H1 (cell line): ENCODE measurements at regions not wholly inside any gene's neighbourhood (a gene's known extent, or its start where the extent isn't known, plus 50 kb on each side); places are given as distances from the start of the nearest gene placed in this dataset.

ENCODE experiments used
- CTCF ChIA-PET: fragments of 300-600 bp; sonication (Branson Sonifier 250); formaldehyde crosslinking; loops from one replicate; lab custom pipeline; 2021; ENCODE audit not compliant: partially characterized antibody; lab: Charles Lee
- POLR2A ChIA-PET: fragments of 300-600 bp; sonication (Branson Sonifier 250); formaldehyde crosslinking; loops from one replicate; lab custom pipeline; 2021; ENCODE audit warnings: inconsistent platforms; ENCODE audit not compliant: partially characterized antibody; lab: Charles Lee
- DNase-seq, 2 experiments: peaks; one replicate each; pipeline versions ENCODE4 v3.0.0 to v3.0.0-alpha.2; 2010 to 2022; ENCODE audit warnings: low spot score in 2 of 2, low read depth in 1 of 2, mixed read lengths in 1 of 2
- FAIRE-seq: peaks from 2 replicates; lab custom pipeline; 2011; peaks lifted over from hg19 to GRCh38; lab: Jason Lieb, UNC
- H2AFZ ChIP-seq: 2 replicates; pipeline ENCODE4 v1.8.1; 2012; ENCODE audit warnings: low read length, inconsistent platforms
- H2AK5ac ChIP-seq: 2 replicates; pipeline ENCODE4 v1.6.1; 2013; ENCODE audit warnings: low read depth, low read length
- H2BK120ac ChIP-seq: replicated peaks from 2 replicates; pipeline ENCODE3; 2013; ENCODE audit warnings: low read depth, low read length, inconsistent platforms
- H2BK12ac ChIP-seq: 2 replicates; pipeline ENCODE4 v1.6.1; 2013; ENCODE audit warnings: low read depth, low read length
- H2BK15ac ChIP-seq: 2 replicates; pipeline ENCODE4 v1.6.1; 2013; ENCODE audit warnings: low read length
- H2BK20ac ChIP-seq: 2 replicates; pipeline ENCODE4 v1.6.1; 2013; ENCODE audit warnings: low read length
- H2BK5ac ChIP-seq: 2 replicates; pipeline ENCODE4 v1.6.1; 2013; ENCODE audit warnings: low read depth, low read length
- H3K14ac ChIP-seq: 2 replicates; pipeline ENCODE4 v1.6.1; 2013; ENCODE audit warnings: inconsistent platforms; ENCODE audit not compliant: insufficient read length
- H3K18ac ChIP-seq: 2 replicates; pipeline ENCODE4 v1.6.1; 2013; ENCODE audit warnings: low read length; ENCODE audit errors: extremely low read depth
- H3K23ac ChIP-seq: 2 replicates; pipeline ENCODE4 v1.6.1; 2013; ENCODE audit warnings: inconsistent platforms; ENCODE audit not compliant: insufficient read length
- H3K23me2 ChIP-seq: 2 replicates; pipeline ENCODE4 v1.6.1; 2013; ENCODE audit warnings: low read depth, low read length
- H3K27ac ChIP-seq: 2 replicates; pipeline ENCODE4 v1.6.1; 2011; ENCODE audit warnings: low read depth, low read length, inconsistent platforms
- H3K27me3 ChIP-seq, 4 experiments: replicated peaks in 1 of 4; 1 replicate in 1 of 4; 2 replicates in 3 of 4; pipeline versions ENCODE4 v1.6.1 to v1.8.1; 2011 to 2013; ENCODE audit warnings: low read length in 3 of 4, mild to moderate bottlenecking in 3 of 4, inconsistent platforms in 2 of 4, mixed read lengths in 2 of 4, moderate library complexity in 1 of 4; ENCODE audit not compliant: control insufficient read depth in 3 of 4, insufficient read depth in 3 of 4; ENCODE audit errors: extremely low read depth in 1 of 4
- H3K36me3 ChIP-seq, 4 experiments: 2 replicates each; pipeline versions ENCODE4 v1.6.1 to v1.8.1; 2011 to 2013; ENCODE audit warnings: mild to moderate bottlenecking in 4 of 4, low read length in 3 of 4, moderate library complexity in 2 of 4, control low read depth in 1 of 4, inconsistent platforms in 1 of 4; ENCODE audit not compliant: insufficient read depth in 4 of 4, control insufficient read depth in 2 of 4
- H3K4ac ChIP-seq: replicated peaks from 2 replicates; pipeline ENCODE3; 2013; ENCODE audit warnings: low read length, low read depth, mixed read lengths, inconsistent platforms; ENCODE audit not compliant: insufficient read length
- H3K4me1 ChIP-seq, 4 experiments: replicated peaks in 1 of 4; 1 replicate in 1 of 4; 2 replicates in 3 of 4; pipeline versions ENCODE4 v1.6.1 to v1.8.1; 2011 to 2013; ENCODE audit warnings: low read length in 3 of 4, inconsistent platforms in 2 of 4, mixed read lengths in 1 of 4; ENCODE audit not compliant: insufficient read depth in 4 of 4, control insufficient read depth in 3 of 4
- H3K4me2 ChIP-seq, 2 experiments: 2 replicates each; pipeline versions ENCODE4 v1.6.1 to v1.8.1; 2011 to 2013; ENCODE audit warnings: low read depth in 2 of 2, low read length in 2 of 2, control low read depth in 1 of 2, inconsistent platforms in 1 of 2, mild to moderate bottlenecking in 1 of 2; ENCODE audit not compliant: insufficient read depth in 1 of 2
- H3K4me3 ChIP-seq, 4 experiments: fragments of 200-600, 300-600 bp in 1 of 4; sonication (generic), shearing (Covaris generic), sonication (Bioruptor Twin) in 1 of 4; 2 replicates each; pipeline versions ENCODE4 v1.5.1 to v1.8.1; 2011 to 2016; ENCODE audit warnings: low read length in 4 of 4, low read depth in 3 of 4, control low read depth in 2 of 4, inconsistent platforms in 2 of 4, mild to moderate bottlenecking in 2 of 4, mixed read lengths in 1 of 4, moderate library complexity in 1 of 4; ENCODE audit not compliant: insufficient read depth in 2 of 4; ENCODE audit errors: extremely low read depth in 1 of 4
- H3K56ac ChIP-seq: replicated peaks from 2 replicates; pipeline ENCODE3; 2013; ENCODE audit warnings: low read depth, mild to moderate bottlenecking, mixed read lengths, low read length, inconsistent platforms; ENCODE audit not compliant: insufficient read length
- H3K79me1 ChIP-seq: 2 replicates; pipeline ENCODE4 v1.6.1; 2013; ENCODE audit warnings: low read depth, low read length, control low read depth
- H3K79me2 ChIP-seq, 2 experiments: 2 replicates each; pipeline versions ENCODE4 v1.6.1 to v1.8.1; 2012 to 2013; ENCODE audit warnings: low read length in 2 of 2, mild to moderate bottlenecking in 2 of 2, inconsistent platforms in 1 of 2; ENCODE audit not compliant: insufficient read depth in 2 of 2, control insufficient read depth in 1 of 2
- H3K9ac ChIP-seq, 4 experiments: replicated peaks in 1 of 4; 1 replicate in 1 of 4; 2 replicates in 3 of 4; pipeline versions ENCODE4 v1.6.1 to v1.8.1; 2011 to 2013; ENCODE audit warnings: low read depth in 3 of 4, low read length in 3 of 4, control low read depth in 2 of 4, mild to moderate bottlenecking in 2 of 4, moderate library complexity in 2 of 4, inconsistent platforms in 1 of 4; ENCODE audit errors: extremely low read depth in 1 of 4
- H3K9me3 ChIP-seq, 2 experiments: 2 replicates each; pipeline versions ENCODE4 v1.6.1 to v1.8.1; 2012 to 2013; ENCODE audit warnings: mild to moderate bottlenecking in 2 of 2, moderate library complexity in 2 of 2, control low read depth in 1 of 2, inconsistent platforms in 1 of 2, low read depth in 1 of 2, low read length in 1 of 2, mixed read lengths in 1 of 2; ENCODE audit not compliant: insufficient read depth in 2 of 2
- H4K20me1 ChIP-seq, 2 experiments: replicated peaks in 1 of 2; 2 replicates each; pipeline versions ENCODE3 to v1.8.1; 2011 to 2013; ENCODE audit warnings: inconsistent platforms in 2 of 2, low read length in 2 of 2, mild to moderate bottlenecking in 1 of 2; ENCODE audit not compliant: insufficient read depth in 2 of 2, control insufficient read depth in 1 of 2
- H4K5ac ChIP-seq: 2 replicates; pipeline ENCODE4 v1.6.1; 2013; ENCODE audit warnings: low read length, low read depth, mixed read lengths, inconsistent platforms; ENCODE audit not compliant: insufficient read length
- H4K8ac ChIP-seq: 2 replicates; pipeline ENCODE4 v1.8.0; 2013; ENCODE audit warnings: mild to moderate bottlenecking, moderate library complexity, low read length, inconsistent platforms; ENCODE audit not compliant: insufficient read depth; ENCODE audit errors: extremely low read depth
- H4K91ac ChIP-seq: replicated peaks from 2 replicates; pipeline ENCODE3; 2013; ENCODE audit warnings: low read length, mixed read lengths, inconsistent platforms; ENCODE audit not compliant: insufficient read length
- SIN3A ChIP-seq, 2 experiments: IDR thresholded peaks in 1 of 2; conservative IDR thresholded peaks in 1 of 2; 2 replicates each; pipeline ENCODE4 v1.6.1; 2011 to 2012; ENCODE audit warnings: low read length in 2 of 2, improper control_type of control experiment in 1 of 2, low read depth in 1 of 2, mild to moderate bottlenecking in 1 of 2
- YY1 ChIP-seq: IDR thresholded peaks from 2 replicates; pipeline ENCODE4 v1.6.1; 2011; ENCODE audit warnings: low read depth, mild to moderate bottlenecking, low read length
- WGBS, 2 experiments: shearing (Covaris generic) in 1 of 2; methylation state at CpG; one replicate each; pipeline versions ENCODE4 v1.1.6 to v1.1.7; 2013 to 2015; ENCODE audit warnings: low lambda C conversion rate in 2 of 2, mixed read lengths in 2 of 2, inconsistent platforms in 1 of 2, low coverage in 1 of 2, missing lambda C conversion rate in 1 of 2; ENCODE audit not compliant: insufficient replicate concordance in 2 of 2, insufficient coverage in 1 of 2, insufficient read length in 1 of 2; ENCODE audit errors: extremely low coverage in 1 of 2, missing lambda C conversion rate in 1 of 2; 5-methylcytosine and 5-hydroxymethylcytosine counted together

DNA sequence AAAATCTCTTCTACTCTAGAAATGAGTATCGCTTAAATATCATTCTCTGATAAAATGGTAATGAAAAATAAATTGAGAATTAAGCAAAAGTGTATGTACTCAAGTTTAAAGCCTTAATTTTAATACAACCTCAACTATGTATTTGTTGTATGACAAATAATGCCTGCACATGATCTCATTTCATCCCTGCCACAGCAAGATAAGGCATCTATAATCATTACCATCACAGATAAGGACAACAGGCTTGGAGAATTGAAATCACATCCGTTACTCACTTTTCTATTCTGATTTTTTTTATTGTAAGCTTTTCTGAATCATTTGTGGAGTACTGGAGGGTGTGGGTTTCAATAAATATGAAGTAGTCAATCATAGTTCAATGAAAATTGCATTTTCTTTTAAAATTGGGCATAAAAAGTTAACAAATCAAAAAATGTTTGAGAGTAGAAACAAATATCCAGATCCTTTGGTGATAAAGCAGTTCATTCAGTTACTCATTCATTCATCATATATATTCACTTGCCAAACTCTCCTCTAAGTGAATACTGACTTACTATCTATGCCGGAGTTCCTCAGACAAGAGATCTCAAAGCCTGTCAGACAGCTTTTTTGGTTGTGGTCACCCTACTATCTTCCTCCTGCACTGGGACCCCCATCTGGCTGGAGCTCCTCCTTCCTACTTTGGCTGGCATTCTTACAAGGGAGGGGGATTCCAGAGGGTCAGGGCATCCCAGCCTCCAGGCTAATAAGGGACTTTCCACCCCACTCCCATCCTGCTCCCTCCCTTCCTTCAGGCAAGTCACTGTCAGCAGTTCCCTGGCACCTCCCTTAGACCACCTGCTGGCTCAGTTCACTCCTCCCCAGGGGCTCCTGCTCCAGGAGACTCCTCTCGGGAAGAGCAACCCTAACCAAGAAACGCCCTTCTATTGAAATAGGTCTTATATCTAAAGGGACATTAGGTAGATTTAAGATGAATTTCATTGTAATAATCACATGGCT lies 118.6 kb downstream of the OGFRL1 start:
- no peak overlapping the region for H3K4me3 ChIP-seq
- H3K4ac ChIP-seq, result no peak overlapping the region
- no peak overlapping the region for H2AFZ ChIP-seq
- no peaks in the 10 kb centered on the region for H4K20me1 ChIP-seq
- no peak overlapping the region for H2BK12ac ChIP-seq
- no peak overlapping the region for H2BK20ac ChIP-seq
- H3K27ac ChIP-seq, result no peak overlapping the region
- H4K8ac ChIP-seq, result no peak overlapping the region
- H3K18ac ChIP-seq, result no peak overlapping the region
- DNase-seq (peak in 1 of 2 experiments; percentile 52), FAIRE-seq (no peak)
- H3K23ac ChIP-seq, result no peak overlapping the region
- H2BK120ac ChIP-seq, result no peak overlapping the region
- H3K27me3 ChIP-seq, result peaks cover 0 to 2% (median 0%) of the 10 kb centered on the region in 4 experiments; a peak in 1 of 7 replicates
- H3K4me2 ChIP-seq, result peak overlapping the region in 1 of 2 experiments; percentile 6; a peak in 2 of 4 replicates
- no peak overlapping the region for H4K5ac ChIP-seq
- H3K9ac ChIP-seq, result no peak overlapping the region
- H3K23me2 ChIP-seq, result no peaks in the 10 kb centered on the region
- H3K9me3 ChIP-seq, result no peaks in the 10 kb centered on the region
- POLR2A ChIA-PET, result no interaction called here
- no peak overlapping the region for H2AK5ac ChIP-seq
- CTCF ChIA-PET, result interaction anchor here (0.6 to 1.4 kb wide), 2 partner anchors 22 to 774 kb away, joined by 3 to 4 read pairs; no protein-coding TSS in a partner anchor
- WGBS, 2 experiments, result 78% methylated on average over 5 of the region's 5 CpGs; no CpG with 5 or more reads in 1 of the 2 experiments
- no peaks in the 10 kb centered on the region for H3K79me2 ChIP-seq
- H3K14ac ChIP-seq, result no peak overlapping the region
- no peak overlapping the region for H3K56ac ChIP-seq
- H3K4me1 ChIP-seq, result peaks cover 0 to 9% (median 5%) of the 10 kb centered on the region in 4 experiments; a peak in 4 of 7 replicates
- H4K91ac ChIP-seq, result no peak overlapping the region
- H2BK15ac ChIP-seq, result no peak overlapping the region
- H2BK5ac ChIP-seq, result no peak overlapping the region
- no peaks in the 10 kb centered on the region for H3K79me1 ChIP-seq
- no peak for TF ChIP-seq SIN3A (conservative IDR thresholded peaks at IDR 0.05 in 1 of 2, IDR thresholded peaks at IDR 0.05 in 1 of 2; ENCODE audit: low read depth in 1 of 2, low read length in 2 of 2)
- peak; percentile 29; the same call in 1 of the 2 replicates for TF ChIP-seq YY1
- H3K36me3 ChIP-seq, result no peaks in the 10 kb centered on the region
